Lung (tissue), 11 donors: ENCODE measurements at regions not wholly inside any gene's neighbourhood (a gene's known extent, or its start where the extent isn't known, plus 50 kb on each side); places are given as distances from the start of the nearest gene placed in this dataset.
A peak's percentile ranks its signal among the peaks of the same experiment; 100 is the strongest.

ENCODE experiments used
- ATAC-seq: fragments of 200-7000 bp; cut with Tn5 transposase; one replicate; pipeline ENCODE4 v1.9.1; 2020; ENCODE audit warnings: moderate number of reproducible peaks; ENCODE audit not compliant: insufficient read depth, low FRiP score
- DNase-seq, 3 donors: peaks; one replicate each; pipeline ENCODE4 v3.0.0-alpha.2; 2013 to 2017
- H3K27ac ChIP-seq, 2 donors: one replicate each; pipeline ENCODE4 v1.5.1; 2013; ENCODE audit warnings: mild to moderate bottlenecking in 2 of 2, moderate library complexity in 2 of 2, control low read depth in 1 of 2, inconsistent platforms in 1 of 2, low read depth in 1 of 2, low read length in 1 of 2
- H3K27me3 ChIP-seq, 3 donors: one replicate each; pipeline ENCODE4 v1.5.1; 2013; ENCODE audit warnings: low read length in 2 of 3; ENCODE audit not compliant: control insufficient read depth in 3 of 3, insufficient read depth in 3 of 3
- H3K36me3 ChIP-seq, 4 donors: one replicate each; pipeline ENCODE4 v1.5.1; 2013; ENCODE audit warnings: low read length in 4 of 4, mild to moderate bottlenecking in 1 of 4, moderate library complexity in 1 of 4; ENCODE audit not compliant: control insufficient read depth in 4 of 4, insufficient read depth in 4 of 4
- H3K4me1 ChIP-seq, 5 donors: one replicate each; pipeline ENCODE4 v1.5.1; 2013; ENCODE audit warnings: low read length in 5 of 5, mild to moderate bottlenecking in 2 of 5, moderate library complexity in 1 of 5; ENCODE audit not compliant: control insufficient read depth in 5 of 5, insufficient read depth in 5 of 5
- H3K4me3 ChIP-seq: one replicate; pipeline ENCODE4 v1.5.1; 2013; ENCODE audit warnings: mild to moderate bottlenecking, control low read depth, moderate library complexity
- H3K9ac ChIP-seq, 2 donors: one replicate each; pipeline ENCODE4 v1.5.1; 2013; ENCODE audit warnings: low read length in 2 of 2, control low read depth in 1 of 2; ENCODE audit not compliant: insufficient read depth in 1 of 2
- H3K9me3 ChIP-seq, 4 donors: one replicate each; pipeline ENCODE4 v1.5.1; 2013; ENCODE audit warnings: low read length in 3 of 4, mild to moderate bottlenecking in 1 of 4, moderate library complexity in 1 of 4; ENCODE audit not compliant: control insufficient read depth in 4 of 4, insufficient read depth in 3 of 4
- WGBS, 2 donors: extraction: QIAGEN DNeasy Blood & Tissue Kit; methylation state at CpG; one replicate each; pipeline ENCODE4 v1.1.7; 2013; 5-methylcytosine and 5-hydroxymethylcytosine counted together
- TF ChIP-seq, protein P1 (sequence below): IDR thresholded peaks from 2 replicates; pipeline ENCODE4 v1.5.1; 2012; ENCODE audit warnings: mild to moderate bottlenecking; ENCODE audit errors: control extremely low read depth, extremely low read depth
- donor health status: control.
- donor health status: control.
- donor health status: Bipolar disorder and iron deficiency.
- donor health status: healthy.
- donor health status: DM: yes; HTN: yes; CAD: no.

DNA sequence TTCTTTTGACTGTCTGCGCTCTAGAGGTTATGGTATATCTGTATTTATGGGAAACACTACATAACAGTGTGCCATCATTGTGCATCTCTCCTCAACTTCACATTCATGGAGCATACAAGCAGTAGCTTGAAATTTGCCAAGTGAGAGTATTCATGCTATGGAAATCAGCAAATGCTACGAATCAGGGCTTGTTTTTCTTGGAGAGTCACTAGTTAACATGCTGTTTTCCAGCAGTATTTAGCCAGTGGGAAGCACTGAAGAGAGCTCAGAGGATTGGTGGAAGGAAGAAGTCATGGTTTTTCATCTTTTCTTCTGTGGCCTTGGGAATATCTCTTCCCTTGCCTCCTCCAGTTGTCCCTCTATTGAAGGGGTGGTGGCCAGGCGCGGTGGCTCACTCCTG is 303.0 kb downstream of the PSAT1 start:
- Histone ChIP-seq H3K4me3 (no peak overlapping the region), H3K9me3 (no peaks in the 10 kb centered on the region), H3K9ac (no peak overlapping the region), H3K4me1 (peaks cover 0 to 3% (median 0%) of the 10 kb centered on the region in 5 donors), H3K36me3 (no peaks in the 10 kb centered on the region), H3K27ac (no peak overlapping the region), H3K27me3 (peaks cover 0 to 13% (median 4%) of the 10 kb centered on the region in 3 donors)
- 81 to 93% methylated on average over 4 of the region's 4 CpGs for WGBS, 2 donors
- ATAC-seq (no peak), DNase-seq (no peak)
- TF ChIP-seq, protein P1, sequence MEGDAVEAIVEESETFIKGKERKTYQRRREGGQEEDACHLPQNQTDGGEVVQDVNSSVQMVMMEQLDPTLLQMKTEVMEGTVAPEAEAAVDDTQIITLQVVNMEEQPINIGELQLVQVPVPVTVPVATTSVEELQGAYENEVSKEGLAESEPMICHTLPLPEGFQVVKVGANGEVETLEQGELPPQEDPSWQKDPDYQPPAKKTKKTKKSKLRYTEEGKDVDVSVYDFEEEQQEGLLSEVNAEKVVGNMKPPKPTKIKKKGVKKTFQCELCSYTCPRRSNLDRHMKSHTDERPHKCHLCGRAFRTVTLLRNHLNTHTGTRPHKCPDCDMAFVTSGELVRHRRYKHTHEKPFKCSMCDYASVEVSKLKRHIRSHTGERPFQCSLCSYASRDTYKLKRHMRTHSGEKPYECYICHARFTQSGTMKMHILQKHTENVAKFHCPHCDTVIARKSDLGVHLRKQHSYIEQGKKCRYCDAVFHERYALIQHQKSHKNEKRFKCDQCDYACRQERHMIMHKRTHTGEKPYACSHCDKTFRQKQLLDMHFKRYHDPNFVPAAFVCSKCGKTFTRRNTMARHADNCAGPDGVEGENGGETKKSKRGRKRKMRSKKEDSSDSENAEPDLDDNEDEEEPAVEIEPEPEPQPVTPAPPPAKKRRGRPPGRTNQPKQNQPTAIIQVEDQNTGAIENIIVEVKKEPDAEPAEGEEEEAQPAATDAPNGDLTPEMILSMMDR, result no peak

DNA sequence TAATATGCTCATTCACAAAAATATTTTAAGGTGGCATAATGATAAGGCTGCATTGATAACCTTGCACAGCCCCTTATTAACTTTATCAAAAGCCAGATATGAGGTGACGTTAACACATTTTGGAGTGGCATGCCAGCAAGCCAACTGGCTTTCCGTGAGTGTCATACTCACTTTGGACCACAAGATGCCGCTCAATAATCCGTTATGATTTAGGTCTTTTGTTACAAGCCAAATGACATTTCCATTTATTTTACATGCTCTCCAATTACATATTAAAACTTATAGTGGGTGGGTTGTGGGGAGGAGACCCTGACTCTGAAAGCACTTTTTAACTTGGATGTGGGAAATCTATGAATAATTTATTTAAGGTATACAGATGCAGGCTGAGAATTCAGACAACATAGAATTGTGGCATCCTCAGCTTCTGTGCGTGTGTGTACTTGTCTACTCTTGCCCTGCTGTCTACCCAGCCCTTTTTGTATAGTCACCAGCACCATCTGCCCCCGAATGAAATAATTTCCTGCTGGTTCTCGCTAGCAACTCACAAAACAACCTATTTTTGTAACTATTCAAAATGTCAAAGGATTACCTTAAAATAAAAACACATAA is 305.1 kb downstream of the PSAT1 start:
- Histone ChIP-seq H3K4me3 (no peak overlapping the region), H3K27me3 (peaks cover 0 to 13% (median 4%) of the 10 kb centered on the region in 3 donors), H3K27ac (no peak overlapping the region), H3K9me3 (no peaks in the 10 kb centered on the region), H3K36me3 (no peaks in the 10 kb centered on the region), H3K9ac (no peak overlapping the region), H3K4me1 (peaks cover 0 to 21% (median 5%) of the 10 kb centered on the region in 5 donors)
- DNase-seq, result peak; percentile 45 to 78 (median 71)
- TF ChIP-seq, protein P1, result peak; percentile 17
- 24 to 33% methylated on average over 7 of the region's 7 CpGs for WGBS, 2 donors
- no peak for ATAC-seq

- H3K4me3 ChIP-seq, result no peak overlapping the region
- TF ChIP-seq, protein P1, result no peak
- no peaks in the 10 kb centered on the region for H3K36me3 ChIP-seq
- ATAC-seq (no peak), DNase-seq (peak; percentile 45 to 82 (median 74))
- no peak overlapping the region for H3K27ac ChIP-seq
- H3K4me1 ChIP-seq, result peaks cover 0 to 21% (median 5%) of the 10 kb centered on the region in 5 donors
- 60 to 72% methylated on average over 16 of the region's 16 CpGs for WGBS, 2 donors
- peaks cover 0 to 8% (median 0%) of the 10 kb centered on the region in 3 donors for H3K27me3 ChIP-seq
- no peak overlapping the region for H3K9ac ChIP-seq
- no peaks in the 10 kb centered on the region for H3K9me3 ChIP-seq
These were observed 308.4 kb downstream of the PSAT1 start for GRCh38 chr9:78605041-78606000.
